ENCODE measurements at regions not wholly inside any gene's neighbourhood (a gene's known extent, or its start where the extent isn't known, plus 50 kb on each side); places are given as distances from the start of the nearest gene placed in this dataset.

DNA sequence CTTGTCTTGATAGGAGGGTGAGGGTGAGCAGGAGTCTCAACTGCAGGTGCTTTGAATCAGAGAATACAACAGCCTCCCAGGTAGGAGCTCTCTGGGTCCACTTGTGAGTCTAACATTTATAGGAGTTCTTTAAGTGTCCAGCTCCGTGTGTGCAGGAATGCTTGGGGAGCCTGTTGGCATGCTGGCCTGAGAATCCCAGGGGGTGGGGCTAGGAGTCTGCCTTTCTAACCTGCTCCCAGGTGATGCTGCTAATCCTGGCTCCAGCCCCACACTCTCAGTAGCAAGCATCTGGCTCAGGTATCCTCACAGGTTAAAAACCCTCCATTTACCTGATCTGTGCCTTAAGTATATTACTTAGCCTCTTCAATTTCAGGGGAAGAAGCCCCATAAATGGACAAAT is 368.9 kb downstream of the RBM26 start:
- TF ChIP-seq EZH2phosphoT487 (IDR thresholded peaks at IDR 0.05; ENCODE audit: insufficient read depth, low read depth): no peak
- no peak for TF ChIP-seq EZH2 (IDR thresholded peaks at IDR 0.05; ENCODE audit: insufficient read depth, poor library complexity, severe bottlenecking)
